GM19467 (cell line): ENCODE measurements at regions not wholly inside any gene's neighbourhood (a gene's known extent, or its start where the extent isn't known, plus 50 kb on each side); places are given as distances from the start of the nearest gene placed in this dataset.
"Not testable (repeated sequence)": the region's sequence is repeated elsewhere in the genome, so short reads cannot be mapped to it uniquely, and the experiment has no call there.

Experiments used
- ATAC-seq: cut with Tn5 transposase; IDR thresholded peaks from one replicate; pipeline ENCODE4 v1.9.1; 2021; ENCODE audit warnings: mild to moderate bottlenecking, moderate library complexity; ENCODE audit not compliant: unreplicated experiment

DNA sequence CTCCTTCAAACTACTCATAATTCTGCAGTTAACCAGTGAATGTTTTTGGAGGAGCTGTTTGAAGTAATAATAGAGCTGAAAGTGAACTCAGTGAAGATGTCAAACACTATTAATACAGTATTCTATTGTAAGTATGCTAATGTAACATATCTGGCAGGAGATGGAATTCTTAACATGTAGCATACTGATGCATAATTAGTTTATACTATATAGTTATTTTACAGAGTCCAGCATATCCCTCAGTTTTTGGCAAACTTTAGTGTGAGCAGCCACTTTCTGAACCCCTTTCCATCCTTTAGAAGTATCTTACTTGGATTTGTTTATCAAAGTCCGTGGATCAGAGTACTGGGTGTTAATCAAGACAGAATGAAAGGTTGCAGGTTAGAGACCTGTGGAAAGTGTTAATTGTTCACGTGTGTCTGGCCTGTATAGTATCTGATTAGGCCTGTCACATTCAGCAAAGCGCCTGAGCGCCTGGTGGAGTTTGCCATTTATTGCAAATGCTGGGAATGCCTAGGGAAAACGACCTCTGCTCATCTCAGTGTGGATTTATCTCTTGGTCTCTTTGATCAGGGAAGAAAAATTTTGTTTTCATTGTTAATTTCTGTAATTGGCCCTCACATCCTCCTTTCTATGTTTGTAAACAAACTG is 251.7 kb upstream of the MAD2L1 start:
- ATAC-seq = no peak

- ATAC-seq = no peak
Observed at GRCh38 chr4:120317713-120318112, 251.1 kb upstream of the MAD2L1 start.

DNA sequence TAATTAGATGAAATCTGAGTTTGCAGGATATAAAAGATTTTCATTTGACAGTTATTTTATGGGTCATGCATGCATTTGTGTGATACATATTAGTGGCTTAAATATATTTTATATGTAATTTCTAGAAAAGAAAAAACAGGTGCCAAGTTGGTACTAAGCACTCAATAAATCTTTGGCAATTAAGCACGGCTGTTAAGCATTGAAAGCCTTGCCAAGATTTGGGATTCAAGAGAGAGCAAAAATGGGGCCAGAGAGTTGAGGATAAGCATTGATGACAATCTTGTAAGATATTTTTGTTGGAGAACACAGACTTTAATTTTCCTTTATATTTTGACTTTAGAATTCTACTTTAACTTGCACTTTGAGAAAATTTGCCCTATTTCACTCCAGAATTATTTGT is 249.8 kb upstream of the MAD2L1 start:
- ATAC-seq = no peak

DNA sequence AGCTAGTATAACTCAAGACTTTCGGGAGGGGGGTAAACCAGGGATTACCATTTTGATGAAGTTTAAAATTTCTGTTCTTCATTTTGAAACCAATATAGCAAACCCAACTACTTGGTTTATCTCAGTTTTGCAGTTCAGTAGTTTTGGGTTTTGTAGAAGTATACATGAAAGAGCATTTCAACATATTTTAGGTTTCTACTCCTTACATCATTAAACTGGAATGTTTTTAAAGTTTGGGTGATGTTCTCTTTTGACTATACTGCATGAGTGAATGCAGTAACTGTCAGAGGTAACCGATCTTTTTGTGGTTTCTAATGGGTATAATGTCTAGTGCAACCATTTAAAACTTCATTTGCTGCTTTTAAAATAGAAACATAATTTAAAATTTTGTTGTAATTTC is 248.3 kb upstream of the MAD2L1 start:
- ATAC-seq = no peak

- no peak for ATAC-seq
Observed at GRCh38 chr4:120304801-120305200, 238.2 kb upstream of the MAD2L1 start.

DNA sequence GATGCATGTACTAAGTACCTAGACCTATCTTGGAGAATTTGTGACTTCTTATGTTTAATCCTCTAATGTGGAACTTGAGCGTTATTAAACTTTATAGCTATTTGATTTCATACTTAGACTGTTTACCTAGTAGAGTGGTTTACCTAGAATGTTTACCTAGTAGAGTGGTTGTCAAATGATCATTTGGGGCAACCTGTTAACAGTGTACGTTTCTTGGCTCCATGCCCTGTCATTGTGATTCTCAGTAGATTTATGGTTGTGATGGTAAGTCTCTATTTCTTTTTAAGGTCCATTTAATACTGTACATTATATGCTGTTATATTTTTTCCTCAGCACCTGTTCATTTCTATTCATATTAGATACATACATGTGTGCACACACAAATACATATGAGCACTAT is 233.0 kb upstream of the MAD2L1 start:
- ATAC-seq = no peak

DNA sequence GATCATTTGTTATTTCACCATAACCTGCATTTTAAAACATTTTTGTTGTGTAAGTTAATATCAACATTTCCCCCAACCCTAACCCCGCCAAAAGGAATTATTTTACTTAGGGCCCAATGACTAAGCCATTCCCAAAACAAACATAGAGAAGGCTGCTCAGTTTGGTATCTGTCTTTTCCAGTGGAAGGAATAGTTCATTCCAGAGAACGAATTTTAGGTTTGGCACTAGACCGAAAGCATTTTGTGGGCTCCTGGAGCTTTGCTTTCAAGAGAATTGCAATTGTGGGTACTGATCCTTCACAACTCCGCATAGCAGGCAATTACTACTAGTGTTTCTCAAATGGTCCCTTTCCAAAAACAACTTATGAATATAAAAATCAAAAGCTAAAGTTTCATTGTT is 226.7 kb upstream of the MAD2L1 start:
- ATAC-seq = no peak

DNA sequence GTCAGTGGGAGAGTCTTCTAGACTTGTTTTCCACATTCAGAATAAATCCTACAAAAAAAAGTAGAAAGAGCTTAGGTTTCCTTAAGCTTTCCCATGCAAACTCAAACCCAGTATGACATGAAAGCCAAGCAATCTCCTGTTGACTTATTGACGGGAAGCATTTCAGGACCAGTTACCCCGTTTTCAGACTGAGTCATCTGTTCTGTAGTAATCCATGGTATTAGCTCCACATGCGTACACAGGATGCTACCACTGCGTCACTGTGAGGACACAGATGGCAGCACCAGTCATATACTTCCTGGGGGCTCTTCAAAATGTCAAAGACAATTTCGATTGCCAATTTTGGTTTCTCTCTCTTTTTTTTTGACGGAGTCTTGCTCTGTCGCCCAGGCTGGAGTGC is 224.9 kb upstream of the MAD2L1 start:
- no peak for ATAC-seq

DNA sequence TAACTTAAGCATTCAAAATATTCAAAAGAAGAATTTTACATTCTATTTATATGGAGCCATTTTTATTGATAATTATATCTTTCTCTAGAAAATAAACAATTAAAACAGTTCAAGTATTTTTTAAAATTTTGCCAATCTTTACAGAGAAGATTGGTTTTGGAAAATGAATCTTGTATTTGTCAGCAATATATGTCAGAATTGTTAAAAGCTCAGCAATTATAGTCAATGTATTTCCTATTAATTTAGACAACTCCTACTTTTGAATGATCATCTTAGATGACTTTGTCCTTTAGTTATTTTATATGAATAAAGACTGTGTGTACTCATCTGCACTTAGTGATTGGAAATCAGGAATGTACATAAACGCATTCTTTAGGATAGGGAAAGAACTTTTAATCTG is 223.9 kb upstream of the MAD2L1 start:
- no peak for ATAC-seq

GRCh38 chr4:120286813-120287212 is 220.2 kb upstream of the MAD2L1 start:
- no peak for ATAC-seq

GRCh38 chr4:120281581-120281980 is 214.9 kb upstream of the MAD2L1 start:
- ATAC-seq = no peak

GRCh38 chr4:120277391-120277790 is 210.7 kb upstream of the MAD2L1 start:
- no peak for ATAC-seq

GRCh38 chr4:120266602-120267001 is 200.0 kb upstream of the MAD2L1 start:
- ATAC-seq = no peak

GRCh38 chr4:120263618-120264017 is 197.0 kb upstream of the MAD2L1 start:
- no peak for ATAC-seq

DNA sequence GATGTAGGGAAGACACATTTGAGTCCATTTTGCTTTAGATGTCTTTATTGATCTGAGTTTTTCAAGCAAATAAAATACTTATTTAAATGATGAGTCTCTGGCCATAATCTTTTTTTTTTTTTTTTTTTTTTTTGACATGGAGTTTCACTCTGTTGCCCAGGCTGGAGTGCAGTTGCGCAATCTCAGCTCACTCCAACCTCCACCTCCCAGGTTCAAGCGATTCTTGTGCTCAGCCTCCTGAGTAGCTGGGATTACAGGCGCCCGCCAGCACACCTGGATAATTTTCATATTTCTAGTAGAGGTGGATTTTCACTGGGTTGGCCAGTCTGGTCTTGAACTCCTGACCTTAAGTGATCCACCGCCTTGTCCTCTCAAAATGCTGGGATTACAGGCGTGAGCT is 194.5 kb upstream of the MAD2L1 start:
- ATAC-seq = no peak

DNA sequence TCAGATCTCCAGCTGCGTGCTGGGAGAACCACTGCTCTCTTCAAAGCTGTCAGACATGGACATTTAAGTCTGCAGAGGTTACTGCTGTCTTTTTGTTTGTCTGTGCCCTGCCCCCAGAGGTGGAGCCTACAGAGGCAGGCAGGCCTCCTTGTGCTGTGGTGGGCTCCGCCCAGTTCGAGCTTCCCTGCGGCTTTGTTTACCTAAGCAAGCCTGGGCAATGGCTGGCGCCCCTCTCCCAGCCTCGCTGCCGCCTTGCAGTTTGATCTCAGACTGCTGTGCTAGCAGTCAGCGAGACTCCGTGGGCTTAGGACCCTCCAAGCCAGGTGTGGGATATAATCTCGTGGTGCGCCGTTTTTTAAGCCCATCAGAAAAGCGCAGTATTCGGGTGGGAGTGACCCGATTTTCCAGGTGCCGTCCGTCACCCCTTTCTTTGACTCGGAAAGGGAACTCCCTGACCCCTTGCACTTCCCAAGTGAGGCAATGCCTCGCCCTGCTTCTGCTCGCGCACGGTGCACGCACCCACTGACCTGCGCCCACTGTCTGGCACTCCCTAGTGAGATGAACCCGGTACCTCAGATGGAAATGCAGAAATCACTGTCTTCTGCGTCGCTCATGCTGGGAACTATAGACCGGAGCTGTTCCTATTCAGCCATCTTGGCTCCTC is 189.6 kb upstream of the MAD2L1 start:
- ATAC-seq = not testable (repeated sequence)

GRCh38 chr4:120238277-120238973 is 171.8 kb upstream of the MAD2L1 start:
- ATAC-seq = no peak

DNA sequence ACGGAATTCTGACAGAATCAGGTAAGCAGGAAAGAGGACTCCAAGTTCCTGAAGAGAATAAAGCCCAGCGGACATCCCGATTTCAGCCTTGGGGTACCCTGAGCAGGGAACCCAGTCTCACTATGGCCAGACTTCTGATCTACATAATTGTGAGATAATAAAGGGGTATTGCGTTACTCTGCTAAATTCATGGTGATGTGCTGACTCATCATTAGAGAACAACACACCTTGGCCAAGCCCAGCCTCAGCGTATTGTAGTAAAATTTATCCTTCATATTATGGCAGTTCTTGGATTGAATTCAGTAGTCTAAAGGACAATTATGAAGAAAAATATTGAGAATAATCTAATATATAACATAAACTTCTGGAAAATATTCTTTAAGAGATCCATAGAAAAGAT is 170.2 kb upstream of the MAD2L1 start:
- no peak for ATAC-seq

- ATAC-seq = no peak
Observed at GRCh38 chr4:120232050-120232449, 165.4 kb upstream of the MAD2L1 start.

GRCh38 chr4:120228086-120228485 is 161.4 kb upstream of the MAD2L1 start:
- no peak for ATAC-seq

- no peak for ATAC-seq
Observed at GRCh38 chr4:120227554-120227953, 160.9 kb upstream of the MAD2L1 start.

DNA sequence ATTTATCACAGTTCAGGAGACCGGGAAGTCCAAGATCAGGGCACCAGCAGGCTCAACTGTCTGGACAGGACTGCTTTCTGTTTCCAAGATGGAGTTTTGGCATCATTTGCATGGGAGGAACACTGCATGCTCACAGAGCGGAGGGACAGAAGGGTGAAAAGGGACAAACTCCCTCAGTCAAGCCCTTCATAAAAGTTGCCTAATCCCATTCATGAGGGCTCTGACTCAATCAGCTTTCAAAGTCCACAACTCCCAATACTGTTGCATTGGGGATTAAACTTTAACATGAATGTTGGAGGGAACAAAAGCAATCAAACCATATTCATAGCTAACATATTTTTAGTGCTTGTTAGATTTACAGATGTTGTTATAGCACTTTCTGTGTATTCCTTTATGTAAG is 158.9 kb upstream of the MAD2L1 start:
- no peak for ATAC-seq
